Loucy (cell line): ENCODE measurements at regions not wholly inside any gene's neighbourhood (a gene's known extent, or its start where the extent isn't known, plus 50 kb on each side); places are given as distances from the start of the nearest gene placed in this dataset.

Experiments used
- H2AFZ ChIP-seq: fragments of 200-600 bp; sonication (generic); 2 replicates; pipeline ENCODE4 v1.6.0; 2016; ENCODE audit warnings: antibody characterized with exemption, mild to moderate bottlenecking, low read length, moderate library complexity
- H3F3A ChIP-seq: fragments of 200-600 bp; 2 replicates; pipeline ENCODE4 v1.6.0; 2016; ENCODE audit warnings: antibody characterized with exemption, low read depth, mild to moderate bottlenecking
- H3K27me3 ChIP-seq: fragments of 200-600 bp; sonication (generic); 2 replicates; pipeline ENCODE4 v1.6.1; 2014; ENCODE audit warnings: low read length, mild to moderate bottlenecking; ENCODE audit not compliant: insufficient read depth, poor library complexity, severe bottlenecking
- H3K36me3 ChIP-seq: fragments of 200-600 bp; sonication (generic); 2 replicates; pipeline ENCODE4 v1.6.1; 2016; ENCODE audit warnings: low read length; ENCODE audit not compliant: insufficient read depth
- H3K4me1 ChIP-seq: fragments of 200-600 bp; sonication (generic); 2 replicates; pipeline ENCODE4 v1.5.1; 2014; ENCODE audit warnings: low read length, mild to moderate bottlenecking; ENCODE audit not compliant: insufficient read depth, poor library complexity, severe bottlenecking
- H3K4me2 ChIP-seq: fragments of 200-600 bp; sonication (generic); 2 replicates; pipeline ENCODE4 v1.6.0; 2014; ENCODE audit warnings: antibody characterized with exemption, low read length, low read depth, mild to moderate bottlenecking; ENCODE audit not compliant: poor library complexity, severe bottlenecking
- H3K4me3 ChIP-seq: fragments of 200-600 bp; sonication (generic); 2 replicates; pipeline ENCODE4 v1.5.1; 2014; ENCODE audit warnings: low read length, mild to moderate bottlenecking, mixed read lengths; ENCODE audit not compliant: poor library complexity, severe bottlenecking
- H3K79me2 ChIP-seq: fragments of 200-600 bp; sonication (generic); 2 replicates; pipeline ENCODE4 v1.6.1; 2014; ENCODE audit warnings: low read length; ENCODE audit not compliant: insufficient read depth
- H3K9ac ChIP-seq: fragments of 200-600 bp; sonication (generic); 2 replicates; pipeline ENCODE4 v1.6.0; 2014; ENCODE audit warnings: mild to moderate bottlenecking, low read depth, low read length, moderate library complexity; ENCODE audit not compliant: poor library complexity, severe bottlenecking
- H3K9me2 ChIP-seq: fragments of 200-600 bp; sonication (generic); replicated peaks from 2 replicates; pipeline ENCODE4 v1.6.1; 2016; ENCODE audit warnings: low read depth, low read length, mixed read lengths
- H3K9me3 ChIP-seq: fragments of 200-600 bp; sonication (generic); 2 replicates; pipeline ENCODE4 v1.6.1; 2014; ENCODE audit warnings: mild to moderate bottlenecking, antibody characterized with exemption, low read length, low read depth; ENCODE audit not compliant: insufficient read depth
- H4K20me1 ChIP-seq: fragments of 200-600 bp; sonication (generic); 2 replicates; pipeline ENCODE4 v1.6.0; 2014; ENCODE audit warnings: antibody characterized with exemption, low read length, mild to moderate bottlenecking; ENCODE audit not compliant: insufficient read depth, poor library complexity, severe bottlenecking
- EZH2phosphoT487 ChIP-seq: fragments of 200-600 bp; IDR thresholded peaks from 2 replicates; pipeline ENCODE4 v1.6.1; 2018; ENCODE audit warnings: antibody characterized with exemption, mild to moderate bottlenecking, moderate library complexity, borderline replicate concordance
- TF ChIP-seq, protein P1 (sequence below): fragments of 200-600 bp; sonication (generic); conservative IDR thresholded peaks from 2 replicates; pipeline ENCODE4 v1.5.1; 2014; ENCODE audit warnings: mild to moderate bottlenecking, antibody characterized with exemption, low read length

DNA sequence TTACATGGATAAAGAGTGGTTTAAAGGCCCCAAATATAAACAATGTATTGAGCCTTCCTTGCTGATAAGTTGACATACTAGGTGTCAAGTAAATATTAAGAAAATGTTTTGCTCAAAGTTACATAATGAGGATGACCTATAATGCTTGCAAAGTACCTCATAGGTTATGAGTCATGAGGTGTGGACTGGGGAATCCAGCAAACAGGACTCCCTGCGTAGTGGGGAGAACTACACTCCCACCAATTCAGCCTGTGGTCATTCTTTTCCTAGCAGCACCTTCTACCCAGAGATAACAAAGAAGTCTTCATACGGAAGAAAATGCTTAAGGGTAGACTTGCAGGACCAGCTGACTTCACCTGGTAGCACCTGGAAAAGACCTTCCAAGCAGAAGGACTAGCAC is 418.9 kb upstream of the CPEB2 start:
- Histone ChIP-seq H3K9ac (no peak overlapping the region), H3F3A (no peaks in the 10 kb centered on the region), H3K4me3 (no peak overlapping the region), H3K9me2 (no peaks in the 10 kb centered on the region), H2AFZ (no peak overlapping the region), H4K20me1 (no peaks in the 10 kb centered on the region), H3K4me2 (no peak overlapping the region), H3K79me2 (no peaks in the 10 kb centered on the region), H3K4me1 (no peaks in the 10 kb centered on the region), H3K36me3 (no peaks in the 10 kb centered on the region), H3K9me3 (no peaks in the 10 kb centered on the region), H3K27me3 (no peaks in the 10 kb centered on the region)
- no peak for TF ChIP-seq EZH2phosphoT487
- TF ChIP-seq, protein P1, sequence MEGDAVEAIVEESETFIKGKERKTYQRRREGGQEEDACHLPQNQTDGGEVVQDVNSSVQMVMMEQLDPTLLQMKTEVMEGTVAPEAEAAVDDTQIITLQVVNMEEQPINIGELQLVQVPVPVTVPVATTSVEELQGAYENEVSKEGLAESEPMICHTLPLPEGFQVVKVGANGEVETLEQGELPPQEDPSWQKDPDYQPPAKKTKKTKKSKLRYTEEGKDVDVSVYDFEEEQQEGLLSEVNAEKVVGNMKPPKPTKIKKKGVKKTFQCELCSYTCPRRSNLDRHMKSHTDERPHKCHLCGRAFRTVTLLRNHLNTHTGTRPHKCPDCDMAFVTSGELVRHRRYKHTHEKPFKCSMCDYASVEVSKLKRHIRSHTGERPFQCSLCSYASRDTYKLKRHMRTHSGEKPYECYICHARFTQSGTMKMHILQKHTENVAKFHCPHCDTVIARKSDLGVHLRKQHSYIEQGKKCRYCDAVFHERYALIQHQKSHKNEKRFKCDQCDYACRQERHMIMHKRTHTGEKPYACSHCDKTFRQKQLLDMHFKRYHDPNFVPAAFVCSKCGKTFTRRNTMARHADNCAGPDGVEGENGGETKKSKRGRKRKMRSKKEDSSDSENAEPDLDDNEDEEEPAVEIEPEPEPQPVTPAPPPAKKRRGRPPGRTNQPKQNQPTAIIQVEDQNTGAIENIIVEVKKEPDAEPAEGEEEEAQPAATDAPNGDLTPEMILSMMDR: no peak

DNA sequence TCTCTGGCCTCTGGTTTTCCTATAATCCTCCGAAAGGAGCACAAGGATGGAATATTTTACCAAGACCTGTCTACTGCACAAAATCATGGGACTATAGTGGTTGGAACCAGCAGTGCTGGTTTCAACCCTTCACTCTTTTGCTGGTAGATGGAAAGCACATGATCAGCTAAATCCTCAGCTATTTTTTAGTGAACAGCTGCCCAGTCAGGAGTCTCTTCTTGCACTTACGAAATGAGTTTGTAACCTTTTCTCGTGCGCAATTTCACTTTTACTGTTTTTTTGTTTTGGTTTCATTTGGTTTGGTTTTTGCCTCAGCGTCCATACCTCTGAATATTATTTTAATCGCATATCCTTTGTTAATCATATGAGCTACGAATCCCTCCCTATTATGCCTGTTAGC is 418.5 kb upstream of the CPEB2 start:
- Histone ChIP-seq H3F3A (no peaks in the 10 kb centered on the region), H3K9me2 (no peaks in the 10 kb centered on the region), H4K20me1 (no peaks in the 10 kb centered on the region), H3K36me3 (no peaks in the 10 kb centered on the region), H3K4me3 (no peak overlapping the region), H3K4me1 (no peaks in the 10 kb centered on the region), H2AFZ (no peak overlapping the region), H3K4me2 (no peak overlapping the region), H3K9me3 (no peaks in the 10 kb centered on the region), H3K9ac (no peak overlapping the region), H3K27me3 (no peaks in the 10 kb centered on the region), H3K79me2 (no peaks in the 10 kb centered on the region)
- TF ChIP-seq, protein P1: no peak
- no peak for TF ChIP-seq EZH2phosphoT487

DNA sequence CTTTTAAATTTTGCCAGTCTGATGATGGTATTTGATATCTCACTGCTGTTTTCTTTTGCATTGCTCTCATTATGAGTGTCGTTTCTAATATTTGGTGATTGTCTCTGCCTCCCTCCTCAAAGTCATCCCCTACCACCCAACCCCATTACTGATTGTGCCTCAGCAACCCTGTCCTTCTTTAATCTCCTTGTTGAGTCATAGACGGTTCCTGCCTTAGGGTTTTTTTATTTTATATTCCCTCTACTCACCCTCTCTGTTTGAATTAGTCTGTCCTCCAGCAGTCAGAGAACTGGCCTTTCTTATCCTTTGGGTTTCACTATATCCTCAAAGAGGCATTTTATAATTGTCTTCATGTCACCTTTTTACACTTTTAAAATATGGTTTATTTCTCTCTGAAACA is 409.3 kb upstream of the CPEB2 start:
- H3K9me3 ChIP-seq: no peaks in the 10 kb centered on the region
- TF ChIP-seq, protein P1: no peak
- no peak for TF ChIP-seq EZH2phosphoT487

More for the DNA sequence above, 409.3 kb upstream of the CPEB2 start:
- Histone ChIP-seq H4K20me1 (no peaks in the 10 kb centered on the region), H3F3A (no peaks in the 10 kb centered on the region), H3K4me1 (no peaks in the 10 kb centered on the region), H3K4me2 (no peak overlapping the region), H3K9me2 (no peaks in the 10 kb centered on the region), H3K79me2 (no peaks in the 10 kb centered on the region), H3K27me3 (no peaks in the 10 kb centered on the region), H3K4me3 (no peak overlapping the region), H3K36me3 (no peaks in the 10 kb centered on the region), H2AFZ (no peak overlapping the region), H3K9ac (no peak overlapping the region)
